GM12878 (cell line): ENCODE measurements at regions not wholly inside any gene's neighbourhood (a gene's known extent, or its start where the extent isn't known, plus 50 kb on each side); places are given as distances from the start of the nearest gene placed in this dataset.

Experiments
- ATAC-seq: fragments of 200-7000 bp; cut with Tn5 transposase; 3 replicates; pipeline ENCODE4 v1.9.1; 2020; ENCODE audit warnings: mild to moderate bottlenecking, moderate library complexity
- BruUV-seq: library from RNA; stranded (reverse); fragments of 400-500 nt; replicated peaks from 2 replicates; lab custom pipeline; 2021; lab: Mats Ljungman, UMichigan
- CTCF ChIA-PET: fragments of 300-600 bp; sonication (Branson Sonifier 250); formaldehyde crosslinking; extraction: SDS; loops from one replicate; lab custom pipeline; 2021; ENCODE audit warnings: inconsistent platforms; lab: Yijun Ruan, JAX
- POLR2A ChIA-PET: fragments of 350-600 bp; formaldehyde crosslinking; extraction: SDS; loops from one replicate; lab custom pipeline; 2021; ENCODE audit warnings: inconsistent platforms; lab: Charles Lee
- RAD21 ChIA-PET: fragments of 300-600 bp; sonication (Branson Sonifier 250); formaldehyde crosslinking; loops from one replicate; lab custom pipeline; 2023; ENCODE audit warnings: antibody characterized with exemption; ENCODE audit not compliant: unreplicated experiment; lab: Charles Lee
- SMC1A ChIA-PET: fragments of 300-600 bp; sonication (Branson Sonifier 250); formaldehyde crosslinking; loops from one replicate; lab custom pipeline; 2023; ENCODE audit not compliant: unreplicated experiment, uncharacterized antibody; lab: Charles Lee
- DNase-seq: peaks from one replicate; pipeline ENCODE4 v3.0.0-alpha.2; 2011; ENCODE audit warnings: low read depth, low spot score
- FAIRE-seq: peaks from 3 replicates; lab custom pipeline; 2011; peaks lifted over from hg19 to GRCh38; lab: Jason Lieb, UNC
- H2AFZ ChIP-seq: 2 replicates; pipeline ENCODE4 v1.6.0; 2011; ENCODE audit warnings: low read depth, low read length, control low read depth; ENCODE audit not compliant: control insufficient read depth
- H3K27ac ChIP-seq: 2 replicates; pipeline ENCODE4 v1.5.1; 2011; ENCODE audit warnings: control low read depth; ENCODE audit not compliant: control insufficient read depth, insufficient read depth
- H3K27me3 ChIP-seq, 2 experiments: replicated peaks in 1 of 2; 2 replicates each; pipeline versions ENCODE4 v1.6.0 to v1.6.1; 2011; ENCODE audit warnings: low read length in 1 of 2; ENCODE audit not compliant: control insufficient read depth in 2 of 2, insufficient read depth in 2 of 2
- H3K36me3 ChIP-seq, 2 experiments: 2 replicates each; pipeline ENCODE4 v1.5.1; 2011; ENCODE audit warnings: low read length in 1 of 2; ENCODE audit not compliant: control insufficient read depth in 2 of 2, insufficient read depth in 2 of 2
- H3K4me1 ChIP-seq: 2 replicates; pipeline ENCODE4 v1.6.1; 2011; ENCODE audit warnings: mild to moderate bottlenecking, low read length, moderate library complexity, mixed read lengths; ENCODE audit not compliant: control insufficient read depth, insufficient read depth
- H3K4me2 ChIP-seq: 2 replicates; pipeline ENCODE4 v1.6.0; 2011; ENCODE audit warnings: control low read depth; ENCODE audit not compliant: control insufficient read depth, insufficient read depth
- H3K4me3 ChIP-seq: fragments of 200-600 bp; sonication (generic); 2 replicates; pipeline ENCODE4 v1.5.1; 2016
- H3K79me2 ChIP-seq: 2 replicates; pipeline ENCODE4 v1.6.0; 2011; ENCODE audit warnings: low read length; ENCODE audit not compliant: control insufficient read depth, insufficient read depth
- H3K9ac ChIP-seq: 2 replicates; pipeline ENCODE4 v1.8.0; 2011; ENCODE audit warnings: low read length, control low read depth, mixed read lengths; ENCODE audit not compliant: control insufficient read depth, insufficient read depth
- H3K9me3 ChIP-seq: replicated peaks from 3 replicates; pipeline ENCODE4 v1.5.1; 2011; ENCODE audit warnings: mild to moderate bottlenecking, low read length; ENCODE audit not compliant: control insufficient read depth, insufficient read depth
- H4K20me1 ChIP-seq: 2 replicates; pipeline ENCODE4 v1.6.0; 2011; ENCODE audit not compliant: control insufficient read depth, insufficient read depth
- GABPA ChIP-seq: IDR thresholded peaks from 2 replicates; pipeline ENCODE4 v1.6.1; 2014; ENCODE audit warnings: antibody characterized with exemption, low read depth, mild to moderate bottlenecking, inconsistent platforms
- IRF4 ChIP-seq: IDR thresholded peaks from 2 replicates; pipeline ENCODE4 v1.6.1; 2011; ENCODE audit warnings: low read depth, low read length
- MTA3 ChIP-seq: IDR thresholded peaks from 2 replicates; pipeline ENCODE4 v1.6.1; 2012; ENCODE audit warnings: low read length, inconsistent platforms, borderline replicate concordance
- MYB ChIP-seq: fragments of 150-350 bp; IDR thresholded peaks from 2 replicates; pipeline ENCODE4 v1.6.1; 2014; ENCODE audit warnings: mild to moderate bottlenecking, low read depth, low read length, borderline replicate concordance
- NFIC ChIP-seq: IDR thresholded peaks from 2 replicates; pipeline ENCODE4 v1.6.1; 2012; ENCODE audit warnings: low read depth, mild to moderate bottlenecking, inconsistent platforms, low read length, moderate library complexity
- RELA ChIP-seq: fragments of 450-650 bp; IDR thresholded peaks from 2 replicates; pipeline ENCODE4 v1.8.0; 2014; ENCODE audit warnings: borderline replicate concordance; ENCODE audit not compliant: partially characterized antibody
- SMARCA5 ChIP-seq: fragments of 450-650 bp; IDR thresholded peaks from 2 replicates; pipeline ENCODE4 v1.6.1; 2017; ENCODE audit warnings: mild to moderate bottlenecking
- SUZ12 ChIP-seq: fragments of 200-600 bp; sonication (generic); IDR thresholded peaks from one replicate; pipeline ENCODE4 v1.6.1; 2018; ENCODE audit warnings: antibody characterized with exemption, mild to moderate bottlenecking; ENCODE audit not compliant: unreplicated experiment
- TCF12 ChIP-seq: IDR thresholded peaks from 2 replicates; pipeline ENCODE4 v1.6.1; 2011; ENCODE audit warnings: low read depth, mild to moderate bottlenecking, low read length
- YBX1 ChIP-seq: fragments of 450-650 bp; IDR thresholded peaks from 2 replicates; pipeline ENCODE4 v1.6.1; 2016; ENCODE audit warnings: antibody characterized with exemption
- in situ Hi-C: fragments of 300-500 bp; cut with MboI; formaldehyde crosslinking; loops from 9 replicates; pipeline ENCODE4 v1.14.3; 2018; ENCODE audit warnings: mixed read lengths
- intact Hi-C: fragments of 100-400 bp; cut with micrococcal nuclease; formaldehyde crosslinking; loops from one replicate; pipeline ENCODE4 v1.14.2; 2022; ENCODE audit not compliant: unreplicated experiment
- TF ChIP-seq, protein P1 (sequence below): fragments of 450-650 bp; formaldehyde crosslinking; IDR thresholded peaks from 2 replicates; pipeline ENCODE4 v1.4.0; 2020; ENCODE audit warnings: mild to moderate bottlenecking, moderate library complexity
- TF ChIP-seq, protein P2 (sequence below): IDR thresholded peaks from 2 replicates; pipeline ENCODE4 v1.6.1; 2011; ENCODE audit warnings: low read depth, mild to moderate bottlenecking, low read length, moderate library complexity, borderline replicate concordance; ENCODE audit errors: extremely low read depth
- TF ChIP-seq, protein P3 (sequence below): fragments of 450-650 bp; IDR thresholded peaks from 2 replicates; pipeline ENCODE4 v1.6.1; 2014; ENCODE audit warnings: mild to moderate bottlenecking

DNA sequence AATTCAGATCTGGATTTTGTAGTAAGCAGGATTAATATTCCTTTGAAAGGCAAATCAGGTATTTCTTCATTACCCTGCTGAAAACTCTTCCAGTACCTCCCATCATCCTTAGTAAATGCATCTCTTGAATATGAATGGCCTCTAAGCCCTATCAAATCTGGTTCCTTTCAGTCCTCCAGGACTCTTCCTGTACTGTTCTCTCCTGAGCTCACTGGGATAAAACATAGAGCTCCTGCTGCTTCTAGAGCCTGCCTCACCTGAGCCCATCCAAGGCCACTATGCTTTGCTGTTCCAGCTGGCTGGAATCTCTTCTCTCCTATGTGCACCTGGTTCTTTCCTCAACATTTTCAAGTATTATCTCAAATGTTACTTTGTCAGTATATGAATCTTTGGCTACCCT is 803.3 kb upstream of the CTNND2 start:
- no peaks in the 10 kb centered on the region for H3K4me1 ChIP-seq

More for the DNA sequence above, 803.3 kb upstream of the CTNND2 start:
- Histone ChIP-seq H2AFZ (no peak overlapping the region), H3K9ac (no peak overlapping the region), H3K9me3 (no peaks in the 10 kb centered on the region), H3K27ac (no peak overlapping the region), H3K4me2 (no peak overlapping the region), H3K27me3 (no peaks in the 10 kb centered on the region), H3K36me3 (no peaks in the 10 kb centered on the region), H3K4me3 (no peak overlapping the region), H4K20me1 (no peaks in the 10 kb centered on the region), H3K79me2 (no peaks in the 10 kb centered on the region)
- ChIA-PET RAD21 (no interaction called here), CTCF (no interaction called here), SMC1A (no interaction called here), POLR2A (no interaction called here)
- intact Hi-C loops, result loop anchor here (5.0 kb wide), 1 partner anchor 770 kb away; no protein-coding TSS in a partner anchor
- in situ Hi-C loops, result no loop called here
- DNase-seq, result no peak
- BruUV-seq, result no TSS peak
- no peak for ATAC-seq
- FAIRE-seq, result no peak
- TF ChIP-seq NFIC (no peak), IRF4 (no peak), RELA (no peak), TCF12 (no peak), MYB (no peak), GABPA (no peak), SUZ12 (no peak), MTA3 (no peak), SMARCA5 (no peak), YBX1 (no peak)
- TF ChIP-seq, protein P1, sequence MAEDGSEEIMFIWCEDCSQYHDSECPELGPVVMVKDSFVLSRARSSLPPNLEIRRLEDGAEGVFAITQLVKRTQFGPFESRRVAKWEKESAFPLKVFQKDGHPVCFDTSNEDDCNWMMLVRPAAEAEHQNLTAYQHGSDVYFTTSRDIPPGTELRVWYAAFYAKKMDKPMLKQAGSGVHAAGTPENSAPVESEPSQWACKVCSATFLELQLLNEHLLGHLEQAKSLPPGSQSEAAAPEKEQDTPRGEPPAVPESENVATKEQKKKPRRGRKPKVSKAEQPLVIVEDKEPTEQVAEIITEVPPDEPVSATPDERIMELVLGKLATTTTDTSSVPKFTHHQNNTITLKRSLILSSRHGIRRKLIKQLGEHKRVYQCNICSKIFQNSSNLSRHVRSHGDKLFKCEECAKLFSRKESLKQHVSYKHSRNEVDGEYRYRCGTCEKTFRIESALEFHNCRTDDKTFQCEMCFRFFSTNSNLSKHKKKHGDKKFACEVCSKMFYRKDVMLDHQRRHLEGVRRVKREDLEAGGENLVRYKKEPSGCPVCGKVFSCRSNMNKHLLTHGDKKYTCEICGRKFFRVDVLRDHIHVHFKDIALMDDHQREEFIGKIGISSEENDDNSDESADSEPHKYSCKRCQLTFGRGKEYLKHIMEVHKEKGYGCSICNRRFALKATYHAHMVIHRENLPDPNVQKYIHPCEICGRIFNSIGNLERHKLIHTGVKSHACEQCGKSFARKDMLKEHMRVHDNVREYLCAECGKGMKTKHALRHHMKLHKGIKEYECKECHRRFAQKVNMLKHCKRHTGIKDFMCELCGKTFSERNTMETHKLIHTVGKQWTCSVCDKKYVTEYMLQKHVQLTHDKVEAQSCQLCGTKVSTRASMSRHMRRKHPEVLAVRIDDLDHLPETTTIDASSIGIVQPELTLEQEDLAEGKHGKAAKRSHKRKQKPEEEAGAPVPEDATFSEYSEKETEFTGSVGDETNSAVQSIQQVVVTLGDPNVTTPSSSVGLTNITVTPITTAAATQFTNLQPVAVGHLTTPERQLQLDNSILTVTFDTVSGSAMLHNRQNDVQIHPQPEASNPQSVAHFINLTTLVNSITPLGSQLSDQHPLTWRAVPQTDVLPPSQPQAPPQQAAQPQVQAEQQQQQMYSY (CRISPR knock-in tag), result no peak
- TF ChIP-seq, protein P2, sequence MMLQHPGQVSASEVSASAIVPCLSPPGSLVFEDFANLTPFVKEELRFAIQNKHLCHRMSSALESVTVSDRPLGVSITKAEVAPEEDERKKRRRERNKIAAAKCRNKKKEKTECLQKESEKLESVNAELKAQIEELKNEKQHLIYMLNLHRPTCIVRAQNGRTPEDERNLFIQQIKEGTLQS, result no peak
- TF ChIP-seq, protein P3, sequence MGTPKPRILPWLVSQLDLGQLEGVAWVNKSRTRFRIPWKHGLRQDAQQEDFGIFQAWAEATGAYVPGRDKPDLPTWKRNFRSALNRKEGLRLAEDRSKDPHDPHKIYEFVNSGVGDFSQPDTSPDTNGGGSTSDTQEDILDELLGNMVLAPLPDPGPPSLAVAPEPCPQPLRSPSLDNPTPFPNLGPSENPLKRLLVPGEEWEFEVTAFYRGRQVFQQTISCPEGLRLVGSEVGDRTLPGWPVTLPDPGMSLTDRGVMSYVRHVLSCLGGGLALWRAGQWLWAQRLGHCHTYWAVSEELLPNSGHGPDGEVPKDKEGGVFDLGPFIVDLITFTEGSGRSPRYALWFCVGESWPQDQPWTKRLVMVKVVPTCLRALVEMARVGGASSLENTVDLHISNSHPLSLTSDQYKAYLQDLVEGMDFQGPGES, result no peak
- TF ChIP-seq, all 136 proteins: peak for 0
